Mammary epithelial cell (primary cell): ENCODE measurements at regions not wholly inside any gene's neighbourhood (a gene's known extent, or its start where the extent isn't known, plus 50 kb on each side); places are given as distances from the start of the nearest gene placed in this dataset.

Source experiments
- CTCF ChIP-seq, 2 donors: IDR thresholded peaks in 1 of 2; conservative IDR thresholded peaks in 1 of 2; 2 replicates each; pipeline ENCODE4 v1.5.1; 2011 to 2012; ENCODE audit warnings: inconsistent platforms in 2 of 2, low read length in 2 of 2, mild to moderate bottlenecking in 2 of 2, control low read depth in 1 of 2, low read depth in 1 of 2; ENCODE audit not compliant: insufficient read depth in 1 of 2; ENCODE audit errors: extremely low read depth in 1 of 2
- EZH2 ChIP-seq: IDR thresholded peaks from 2 replicates; pipeline ENCODE4 v1.6.1; 2012; ENCODE audit warnings: low read length, inconsistent platforms, borderline replicate concordance

- TF ChIP-seq CTCF (conservative IDR thresholded peaks at IDR 0.05 in 1 of 2, IDR thresholded peaks at IDR 0.05 in 1 of 2; ENCODE audit: extremely low read depth in 1 of 2, insufficient read depth in 1 of 2, low read depth in 1 of 2, low read length in 2 of 2) (no peak), EZH2 (no peak)
Measured at GRCh38 chr18:22503803-22504202, 86.1 kb upstream of the CTAGE1 start.
